Stomach (tissue), 8 donors: ENCODE measurements at regions not wholly inside any gene's neighbourhood (a gene's known extent, or its start where the extent isn't known, plus 50 kb on each side); places are given as distances from the start of the nearest gene placed in this dataset.

ENCODE experiments used
- DNase-seq, 2 donors: peaks; one replicate each; pipeline versions ENCODE4 v3.0.0 to v3.0.0-alpha.2; 2013 to 2019
- H3K27ac ChIP-seq, 5 donors: fragments of 200-600 bp in 4 of 5; sonication (generic) in 4 of 5; one replicate each; pipeline ENCODE4 v1.5.1; 2013 to 2019; ENCODE audit warnings: mild to moderate bottlenecking in 1 of 5, moderate library complexity in 1 of 5
- H3K27me3 ChIP-seq, 3 donors: fragments of 200-600 bp; sonication (generic); one replicate each; pipeline ENCODE4 v1.5.1; 2017 to 2019; ENCODE audit warnings: mixed run types in 1 of 3
- H3K36me3 ChIP-seq, 4 donors: fragments of 200-600 bp; sonication (generic); 1 replicate in 3 of 4; 2 replicates in 1 of 4; pipeline ENCODE4 v1.5.1; 2016 to 2019
- H3K4me1 ChIP-seq, 4 donors: fragments of 200-600 bp; sonication (generic); one replicate each; pipeline ENCODE4 v1.5.1; 2016 to 2019
- H3K4me3 ChIP-seq, 4 donors: fragments of 200-600 bp; sonication (generic) in 3 of 4; one replicate each; pipeline ENCODE4 v1.5.1; 2016 to 2019; ENCODE audit warnings: mild to moderate bottlenecking in 1 of 4
- H3K9me3 ChIP-seq, 4 donors: fragments of 200-600 bp; sonication (generic); one replicate each; pipeline ENCODE4 v1.5.1; 2016 to 2019
- EP300 ChIP-seq: sonication (generic); formaldehyde crosslinking; IDR thresholded peaks from one replicate; pipeline ENCODE4 v1.6.1; 2017; ENCODE audit warnings: antibody characterized with exemption
- POLR2A ChIP-seq, 4 donors: fragments of 450-650 bp; IDR thresholded peaks; one replicate each; pipeline ENCODE4 v1.6.1; 2016; ENCODE audit warnings: antibody characterized with exemption in 4 of 4, control low read depth in 2 of 4, mild to moderate bottlenecking in 1 of 4, moderate library complexity in 1 of 4
- POLR2AphosphoS5 ChIP-seq, 3 donors: sonication (generic); formaldehyde crosslinking; IDR thresholded peaks; one replicate each; pipeline ENCODE4 v1.6.1; 2016; ENCODE audit warnings: antibody characterized with exemption in 3 of 3
- WGBS, 5 donors: extraction: QIAGEN DNeasy Blood & Tissue Kit in 3 of 5; methylation state at CpG; one replicate each; pipeline versions ENCODE4 v1.1.5 to v1.1.7; 2013 to 2018; 5-methylcytosine and 5-hydroxymethylcytosine counted together
- intact Hi-C: fragments of 100-400 bp; cut with DNase I; formaldehyde crosslinking; loops from one replicate; pipeline ENCODE4 v1.15.1; 2023; ENCODE audit warnings: low total_unique reads
- TF ChIP-seq, protein P1 (sequence below), 7 experiments: fragments of 450-650 bp in 4 of 7; fragments of 200-600 bp in 3 of 7; sonication (generic) in 3 of 7; IDR thresholded peaks; one replicate each; pipeline ENCODE4 v1.5.1; 2016 to 2019; ENCODE audit warnings: antibody characterized with exemption in 7 of 7, control low read depth in 2 of 7, mild to moderate bottlenecking in 1 of 7
- donor health status: healthy with polysubstance abuse.
- donor health status: Bipolar disorder and iron deficiency.
- donor health status: healthy.

- Histone ChIP-seq H3K4me1 (no peaks in the 10 kb centered on the region), H3K36me3 (no peaks in the 10 kb centered on the region), H3K4me3 (no peak overlapping the region), H3K9me3 (no peaks in the 10 kb centered on the region), H3K27ac (no peak overlapping the region), H3K27me3 (peaks cover 0 to 5% (median 0%) of the 10 kb centered on the region in 3 donors)
- intact Hi-C loops = no loop called here
- TF ChIP-seq POLR2AphosphoS5 (IDR thresholded peaks at IDR 0.05) (no peak), POLR2A (IDR thresholded peaks at IDR 0.05) (no peak), EP300 (no peak)
- TF ChIP-seq, protein P1, sequence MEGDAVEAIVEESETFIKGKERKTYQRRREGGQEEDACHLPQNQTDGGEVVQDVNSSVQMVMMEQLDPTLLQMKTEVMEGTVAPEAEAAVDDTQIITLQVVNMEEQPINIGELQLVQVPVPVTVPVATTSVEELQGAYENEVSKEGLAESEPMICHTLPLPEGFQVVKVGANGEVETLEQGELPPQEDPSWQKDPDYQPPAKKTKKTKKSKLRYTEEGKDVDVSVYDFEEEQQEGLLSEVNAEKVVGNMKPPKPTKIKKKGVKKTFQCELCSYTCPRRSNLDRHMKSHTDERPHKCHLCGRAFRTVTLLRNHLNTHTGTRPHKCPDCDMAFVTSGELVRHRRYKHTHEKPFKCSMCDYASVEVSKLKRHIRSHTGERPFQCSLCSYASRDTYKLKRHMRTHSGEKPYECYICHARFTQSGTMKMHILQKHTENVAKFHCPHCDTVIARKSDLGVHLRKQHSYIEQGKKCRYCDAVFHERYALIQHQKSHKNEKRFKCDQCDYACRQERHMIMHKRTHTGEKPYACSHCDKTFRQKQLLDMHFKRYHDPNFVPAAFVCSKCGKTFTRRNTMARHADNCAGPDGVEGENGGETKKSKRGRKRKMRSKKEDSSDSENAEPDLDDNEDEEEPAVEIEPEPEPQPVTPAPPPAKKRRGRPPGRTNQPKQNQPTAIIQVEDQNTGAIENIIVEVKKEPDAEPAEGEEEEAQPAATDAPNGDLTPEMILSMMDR (IDR thresholded peaks at IDR 0.05) = no peak
- DNase-seq = peak in 1 of 2 donors; percentile 9
- WGBS, 5 donors = 58 to 70% (median 59%) methylated on average over 5 of the region's 5 CpGs
Observed at GRCh38 chr10:1896153-1896552, 158.8 kb upstream of the ADARB2 start.

DNA sequence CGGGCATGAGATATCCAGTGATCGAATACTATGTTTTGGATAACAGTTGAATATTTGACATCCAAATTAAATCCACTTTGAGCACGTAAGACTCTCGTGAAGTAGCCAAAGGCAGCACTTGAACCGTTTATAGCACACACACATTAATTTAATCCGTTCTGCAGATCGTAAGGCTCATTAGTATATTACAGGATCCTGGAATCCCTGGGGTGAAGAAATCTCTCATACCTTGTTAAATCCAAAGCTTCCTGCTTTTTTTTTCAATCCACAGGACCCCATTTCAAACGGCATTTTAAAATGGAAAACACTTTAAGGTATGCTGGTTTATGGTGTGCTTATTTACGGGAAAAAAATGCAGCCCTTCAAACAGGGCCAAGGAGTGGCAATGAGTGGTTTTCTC is 158.4 kb upstream of the ADARB2 start:
- Histone ChIP-seq H3K27ac (no peak overlapping the region), H3K9me3 (no peaks in the 10 kb centered on the region), H3K4me3 (no peak overlapping the region), H3K4me1 (no peaks in the 10 kb centered on the region), H3K36me3 (no peaks in the 10 kb centered on the region), H3K27me3 (peaks cover 0 to 5% (median 0%) of the 10 kb centered on the region in 3 donors)
- intact Hi-C loops = no loop called here
- DNase-seq = no peak
- no peak for TF ChIP-seq POLR2AphosphoS5 (IDR thresholded peaks at IDR 0.05)
- TF ChIP-seq, protein P1 (IDR thresholded peaks at IDR 0.05) = no peak
- TF ChIP-seq EP300 = no peak
- TF ChIP-seq POLR2A (IDR thresholded peaks at IDR 0.05) = no peak
- 64 to 77% (median 75%) methylated on average over 9 of the region's 9 CpGs for whole genome bisulfite sequencing, 5 donors

- Histone ChIP-seq H3K4me1 (no peaks in the 10 kb centered on the region), H3K9me3 (no peaks in the 10 kb centered on the region), H3K27me3 (peaks cover 0 to 5% (median 0%) of the 10 kb centered on the region in 3 donors), H3K4me3 (no peak overlapping the region), H3K36me3 (no peaks in the 10 kb centered on the region), H3K27ac (no peak overlapping the region)
- no peak for DNase-seq
- WGBS, 5 donors = 90 to 94% (median 92%) methylated on average over 4 of the region's 4 CpGs
- TF ChIP-seq, protein P1 (IDR thresholded peaks at IDR 0.05) = no peak
- TF ChIP-seq POLR2AphosphoS5 (IDR thresholded peaks at IDR 0.05) = no peak
- TF ChIP-seq POLR2A (IDR thresholded peaks at IDR 0.05) = no peak
- TF ChIP-seq EP300 = no peak
- intact Hi-C loops = no loop called here
Observed at GRCh38 chr10:1894912-1895311, 157.6 kb upstream of the ADARB2 start.

DNA sequence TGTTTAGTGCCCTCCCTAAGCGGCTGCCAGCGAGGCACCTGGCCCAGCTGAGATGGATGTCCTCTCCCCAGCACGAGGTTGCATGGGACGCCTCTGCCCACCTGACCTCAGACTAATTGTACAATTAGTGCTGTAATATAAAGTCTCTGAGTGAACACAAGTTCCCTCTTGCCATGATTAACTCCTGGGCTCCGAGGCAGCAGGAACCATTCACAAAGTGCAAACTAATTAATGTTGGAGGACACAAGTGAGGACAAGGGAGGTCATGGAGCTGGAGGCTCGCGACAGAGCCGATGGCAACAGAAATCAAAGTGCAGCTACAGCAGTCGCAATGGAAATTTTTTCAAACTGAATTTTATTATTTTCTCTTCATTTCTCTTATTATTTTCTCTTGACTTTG is 156.6 kb upstream of the ADARB2 start:
- Histone ChIP-seq H3K4me3 (no peak overlapping the region), H3K36me3 (no peaks in the 10 kb centered on the region), H3K27me3 (peaks cover 0 to 5% (median 0%) of the 10 kb centered on the region in 3 donors), H3K4me1 (no peaks in the 10 kb centered on the region), H3K9me3 (no peaks in the 10 kb centered on the region), H3K27ac (no peak overlapping the region)
- WGBS, 5 donors = 70 to 85% (median 80%) methylated on average over 9 of the region's 9 CpGs
- TF ChIP-seq, protein P1 (IDR thresholded peaks at IDR 0.05) = no peak
- no peak for TF ChIP-seq POLR2A (IDR thresholded peaks at IDR 0.05)
- DNase-seq = no peak
- intact Hi-C loops = no loop called here
